Neural cell (in vitro differentiated cells): ENCODE measurements at regions not wholly inside any gene's neighbourhood (a gene's known extent, or its start where the extent isn't known, plus 50 kb on each side); places are given as distances from the start of the nearest gene placed in this dataset.

Source experiments
- H2AFZ ChIP-seq: fragments of 200-600, 300-800 bp; sonication (generic), shearing (Covaris generic); 2 replicates; pipeline ENCODE4 v1.6.0; 2014; ENCODE audit warnings: low read depth, mild to moderate bottlenecking, antibody characterized with exemption, low read length, moderate library complexity
- H3F3A ChIP-seq: fragments of 200-600 bp; shearing (Covaris generic); 2 replicates; pipeline ENCODE4 v1.6.1; 2016; ENCODE audit warnings: mild to moderate bottlenecking, moderate library complexity, mixed read lengths, antibody characterized with exemption, low read length; ENCODE audit not compliant: insufficient read depth, poor library complexity, severe bottlenecking
- H3K27ac ChIP-seq: fragments of 200-600, 300-800 bp; sonication (generic), shearing (Covaris generic); 2 replicates; pipeline ENCODE4 v1.5.1; 2014; ENCODE audit warnings: mild to moderate bottlenecking, low read length, moderate library complexity
- H3K27me3 ChIP-seq: fragments of 300-800, 200-600 bp; sonication (generic), shearing (Covaris generic); 2 replicates; pipeline ENCODE4 v1.6.0; 2014; ENCODE audit warnings: mild to moderate bottlenecking, low read depth, low read length, moderate library complexity; ENCODE audit not compliant: insufficient read depth
- H3K36me3 ChIP-seq: fragments of 300-800, 200-600 bp; sonication (generic), shearing (Covaris generic); 2 replicates; pipeline ENCODE4 v1.5.1; 2014; ENCODE audit warnings: mild to moderate bottlenecking, antibody characterized with exemption, low read length, moderate library complexity; ENCODE audit not compliant: insufficient read depth
- H3K4me2 ChIP-seq: fragments of 300-800, 200-600 bp; sonication (generic), shearing (Covaris generic); 2 replicates; pipeline ENCODE4 v1.6.0; 2014; ENCODE audit warnings: mild to moderate bottlenecking, low read length
- H3K4me3 ChIP-seq: fragments of 300-800, 200-600 bp; sonication (generic), shearing (Covaris generic); 2 replicates; pipeline ENCODE4 v1.5.1; 2014; ENCODE audit warnings: mild to moderate bottlenecking, low read length, moderate library complexity
- H3K79me2 ChIP-seq: fragments of 200-600 bp; shearing (Covaris generic); replicated peaks from 2 replicates; pipeline ENCODE4 v1.6.0; 2014; ENCODE audit warnings: mild to moderate bottlenecking, low read length, moderate library complexity; ENCODE audit not compliant: insufficient read depth
- H3K9ac ChIP-seq: fragments of 300-800, 200-600 bp; sonication (generic), shearing (Covaris generic); 2 replicates; pipeline ENCODE4 v1.6.1; 2016; ENCODE audit warnings: mild to moderate bottlenecking, low read length, mixed read lengths
- H3K9me2 ChIP-seq: fragments of 200-600 bp; shearing (Covaris generic); 2 replicates; pipeline ENCODE4 v1.6.1; 2016; ENCODE audit warnings: mild to moderate bottlenecking, low read length, mixed read lengths; ENCODE audit not compliant: insufficient read depth
- H3K9me3 ChIP-seq: fragments of 200-600, 300-800 bp; sonication (generic), shearing (Covaris generic); 2 replicates; pipeline ENCODE4 v1.6.1; 2016; ENCODE audit warnings: mild to moderate bottlenecking, mixed run types, low read length, moderate library complexity, mixed read lengths
- H4K20me1 ChIP-seq: fragments of 200-600 bp; shearing (Covaris generic); 2 replicates; pipeline ENCODE4 v1.6.1; 2016; ENCODE audit warnings: mild to moderate bottlenecking, mixed run types; ENCODE audit not compliant: insufficient read depth
- EP300 ChIP-seq: fragments of 450-650 bp; conservative IDR thresholded peaks from 2 replicates; pipeline ENCODE4 v1.6.1; 2014; ENCODE audit warnings: antibody characterized with exemption, mild to moderate bottlenecking, moderate library complexity; ENCODE audit not compliant: poor library complexity, severe bottlenecking
- EZH2 ChIP-seq: fragments of 200-600, 300-800 bp; shearing (Covaris generic), sonication (generic); IDR thresholded peaks from 2 replicates; pipeline ENCODE4 v1.6.1; 2014; ENCODE audit warnings: antibody characterized with exemption, low read length, borderline replicate concordance, mild to moderate bottlenecking; ENCODE audit not compliant: insufficient read depth, poor library complexity, severe bottlenecking
- MXI1 ChIP-seq: fragments of 450-650 bp; conservative IDR thresholded peaks from 2 replicates; pipeline ENCODE4 v1.6.1; 2014; ENCODE audit warnings: antibody characterized with exemption, mild to moderate bottlenecking; ENCODE audit not compliant: poor library complexity, severe bottlenecking
- POLR2AphosphoS5 ChIP-seq: IDR thresholded peaks from 2 replicates; pipeline ENCODE4 v1.6.1; 2012
- RAD21 ChIP-seq: fragments of 450-650 bp; conservative IDR thresholded peaks from 2 replicates; pipeline ENCODE4 v1.6.1; 2014; ENCODE audit warnings: antibody characterized with exemption, mild to moderate bottlenecking, moderate library complexity
- SMC3 ChIP-seq: fragments of 450-650 bp; conservative IDR thresholded peaks from 2 replicates; pipeline ENCODE4 v1.6.1; 2014; ENCODE audit warnings: antibody characterized with exemption, mild to moderate bottlenecking, moderate library complexity; ENCODE audit not compliant: poor library complexity
- TF ChIP-seq, protein P1 (sequence below): fragments of 450-650 bp; IDR thresholded peaks from 2 replicates; pipeline ENCODE4 v1.5.1; 2014; ENCODE audit warnings: antibody characterized with exemption, mild to moderate bottlenecking, moderate library complexity; ENCODE audit not compliant: poor library complexity, severe bottlenecking
- TF ChIP-seq, protein P2 (sequence below): IDR thresholded peaks from 2 replicates; pipeline ENCODE4 v1.6.1; 2012; ENCODE audit warnings: borderline replicate concordance

DNA sequence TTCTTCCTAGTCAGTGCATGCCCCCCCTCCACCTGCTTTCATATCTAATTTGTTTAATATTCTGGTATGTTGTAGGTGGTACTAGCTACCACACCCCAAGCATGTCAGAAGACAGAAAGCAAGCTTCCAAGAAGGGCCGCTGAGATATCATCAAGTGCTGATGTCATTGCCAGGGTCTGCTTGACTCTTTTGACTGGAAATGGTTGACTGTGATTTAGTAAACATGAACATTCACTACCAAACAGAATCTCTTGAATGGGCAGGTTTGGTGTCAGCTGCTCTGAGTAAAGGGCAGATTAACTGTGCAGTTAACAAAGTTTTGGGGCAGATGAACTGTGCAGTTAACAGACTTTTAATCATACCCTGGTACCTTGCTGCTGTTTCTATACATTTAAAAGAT is 244.2 kb upstream of the SATB1 start:
- Histone ChIP-seq H3K36me3 (no peaks in the 10 kb centered on the region), H3K4me3 (no peak overlapping the region), H3K4me2 (no peak overlapping the region), H3K9ac (no peak overlapping the region), H3K9me2 (no peaks in the 10 kb centered on the region), H3F3A (no peaks in the 10 kb centered on the region), H3K27me3 (no peaks in the 10 kb centered on the region), H3K79me2 (no peaks in the 10 kb centered on the region), H4K20me1 (no peaks in the 10 kb centered on the region), H3K9me3 (no peaks in the 10 kb centered on the region), H3K27ac (no peak overlapping the region), H2AFZ (no peak overlapping the region)
- TF ChIP-seq, protein P1, sequence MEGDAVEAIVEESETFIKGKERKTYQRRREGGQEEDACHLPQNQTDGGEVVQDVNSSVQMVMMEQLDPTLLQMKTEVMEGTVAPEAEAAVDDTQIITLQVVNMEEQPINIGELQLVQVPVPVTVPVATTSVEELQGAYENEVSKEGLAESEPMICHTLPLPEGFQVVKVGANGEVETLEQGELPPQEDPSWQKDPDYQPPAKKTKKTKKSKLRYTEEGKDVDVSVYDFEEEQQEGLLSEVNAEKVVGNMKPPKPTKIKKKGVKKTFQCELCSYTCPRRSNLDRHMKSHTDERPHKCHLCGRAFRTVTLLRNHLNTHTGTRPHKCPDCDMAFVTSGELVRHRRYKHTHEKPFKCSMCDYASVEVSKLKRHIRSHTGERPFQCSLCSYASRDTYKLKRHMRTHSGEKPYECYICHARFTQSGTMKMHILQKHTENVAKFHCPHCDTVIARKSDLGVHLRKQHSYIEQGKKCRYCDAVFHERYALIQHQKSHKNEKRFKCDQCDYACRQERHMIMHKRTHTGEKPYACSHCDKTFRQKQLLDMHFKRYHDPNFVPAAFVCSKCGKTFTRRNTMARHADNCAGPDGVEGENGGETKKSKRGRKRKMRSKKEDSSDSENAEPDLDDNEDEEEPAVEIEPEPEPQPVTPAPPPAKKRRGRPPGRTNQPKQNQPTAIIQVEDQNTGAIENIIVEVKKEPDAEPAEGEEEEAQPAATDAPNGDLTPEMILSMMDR, result no peak
- TF ChIP-seq SMC3, result no peak
- TF ChIP-seq EP300, result no peak
- no peak for TF ChIP-seq EZH2
- TF ChIP-seq MXI1, result no peak
- no peak for TF ChIP-seq RAD21

DNA sequence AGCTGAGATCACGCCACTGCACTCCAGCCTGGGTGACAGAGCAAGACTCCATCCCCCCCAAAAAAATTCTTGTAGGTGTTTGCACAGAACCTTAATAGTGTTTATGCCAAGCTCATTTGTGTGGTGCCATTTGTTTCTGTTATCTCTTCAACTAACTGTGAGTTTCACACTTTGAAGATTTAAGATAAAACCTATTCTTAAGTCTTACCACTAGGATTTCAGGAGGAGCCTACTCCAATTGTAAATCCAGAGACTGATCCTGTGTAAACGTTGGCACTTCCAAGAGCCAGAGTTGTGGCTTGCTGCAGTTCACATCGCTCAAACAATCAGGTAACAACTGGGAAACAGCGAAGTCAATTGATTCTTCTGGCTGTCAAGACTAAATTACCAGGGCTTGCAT is 242.4 kb upstream of the SATB1 start:
- Histone ChIP-seq H3F3A (no peaks in the 10 kb centered on the region), H3K9ac (no peak overlapping the region), H3K27me3 (no peaks in the 10 kb centered on the region), H4K20me1 (no peaks in the 10 kb centered on the region), H3K9me2 (no peaks in the 10 kb centered on the region), H3K9me3 (no peaks in the 10 kb centered on the region), H3K79me2 (no peaks in the 10 kb centered on the region), H2AFZ (no peak overlapping the region), H3K27ac (no peak overlapping the region), H3K4me3 (no peak overlapping the region), H3K36me3 (no peaks in the 10 kb centered on the region), H3K4me2 (no peak overlapping the region)
- TF ChIP-seq SMC3 (no peak), RAD21 (no peak), POLR2AphosphoS5 (no peak)
- TF ChIP-seq, protein P1, result no peak
- TF ChIP-seq, protein P2, sequence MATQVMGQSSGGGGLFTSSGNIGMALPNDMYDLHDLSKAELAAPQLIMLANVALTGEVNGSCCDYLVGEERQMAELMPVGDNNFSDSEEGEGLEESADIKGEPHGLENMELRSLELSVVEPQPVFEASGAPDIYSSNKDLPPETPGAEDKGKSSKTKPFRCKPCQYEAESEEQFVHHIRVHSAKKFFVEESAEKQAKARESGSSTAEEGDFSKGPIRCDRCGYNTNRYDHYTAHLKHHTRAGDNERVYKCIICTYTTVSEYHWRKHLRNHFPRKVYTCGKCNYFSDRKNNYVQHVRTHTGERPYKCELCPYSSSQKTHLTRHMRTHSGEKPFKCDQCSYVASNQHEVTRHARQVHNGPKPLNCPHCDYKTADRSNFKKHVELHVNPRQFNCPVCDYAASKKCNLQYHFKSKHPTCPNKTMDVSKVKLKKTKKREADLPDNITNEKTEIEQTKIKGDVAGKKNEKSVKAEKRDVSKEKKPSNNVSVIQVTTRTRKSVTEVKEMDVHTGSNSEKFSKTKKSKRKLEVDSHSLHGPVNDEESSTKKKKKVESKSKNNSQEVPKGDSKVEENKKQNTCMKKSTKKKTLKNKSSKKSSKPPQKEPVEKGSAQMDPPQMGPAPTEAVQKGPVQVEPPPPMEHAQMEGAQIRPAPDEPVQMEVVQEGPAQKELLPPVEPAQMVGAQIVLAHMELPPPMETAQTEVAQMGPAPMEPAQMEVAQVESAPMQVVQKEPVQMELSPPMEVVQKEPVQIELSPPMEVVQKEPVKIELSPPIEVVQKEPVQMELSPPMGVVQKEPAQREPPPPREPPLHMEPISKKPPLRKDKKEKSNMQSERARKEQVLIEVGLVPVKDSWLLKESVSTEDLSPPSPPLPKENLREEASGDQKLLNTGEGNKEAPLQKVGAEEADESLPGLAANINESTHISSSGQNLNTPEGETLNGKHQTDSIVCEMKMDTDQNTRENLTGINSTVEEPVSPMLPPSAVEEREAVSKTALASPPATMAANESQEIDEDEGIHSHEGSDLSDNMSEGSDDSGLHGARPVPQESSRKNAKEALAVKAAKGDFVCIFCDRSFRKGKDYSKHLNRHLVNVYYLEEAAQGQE, result no peak
